H1 (cell line): ENCODE measurements at regions not wholly inside any gene's neighbourhood (a gene's known extent, or its start where the extent isn't known, plus 50 kb on each side); places are given as distances from the start of the nearest gene placed in this dataset.

Source experiments
- CHD1 ChIP-seq: IDR thresholded peaks from 2 replicates; pipeline ENCODE4 v1.6.1; 2012; ENCODE audit warnings: low read depth, low read length, improper control_type of control experiment
- CTBP2 ChIP-seq: IDR thresholded peaks from 2 replicates; pipeline ENCODE4 v1.7.0; 2011; ENCODE audit warnings: borderline replicate concordance, mild to moderate bottlenecking, moderate library complexity, mixed read lengths, low read length; ENCODE audit not compliant: insufficient read depth, insufficient read length
- EP300 ChIP-seq, 2 experiments: IDR thresholded peaks; 1 replicate in 1 of 2; 2 replicates in 1 of 2; pipeline ENCODE4 v1.6.1; 2011 to 2012; ENCODE audit warnings: low read depth in 2 of 2, low read length in 2 of 2, mild to moderate bottlenecking in 2 of 2, borderline replicate concordance in 1 of 2, inconsistent platforms in 1 of 2, moderate library complexity in 1 of 2
- HDAC2 ChIP-seq, 2 experiments: fragments of 300-600 bp in 1 of 2; sonication (generic) in 1 of 2; IDR thresholded peaks; 2 replicates each; pipeline ENCODE4 v1.6.1; 2011 to 2012; ENCODE audit warnings: low read depth in 2 of 2, low read length in 2 of 2, mild to moderate bottlenecking in 2 of 2, moderate library complexity in 2 of 2, borderline replicate concordance in 1 of 2, inconsistent platforms in 1 of 2
- NRF1 ChIP-seq: IDR thresholded peaks from 2 replicates; pipeline ENCODE4 v1.6.1; 2011; ENCODE audit warnings: mild to moderate bottlenecking, low read depth, low read length, improper control_type of control experiment
- RXRA ChIP-seq: IDR thresholded peaks from 2 replicates; pipeline ENCODE4 v1.6.1; 2011; ENCODE audit warnings: low read depth, mild to moderate bottlenecking, low read length, moderate library complexity; ENCODE audit not compliant: insufficient read depth
- SRF ChIP-seq: IDR thresholded peaks from 2 replicates; pipeline ENCODE4 v1.6.1; 2011; ENCODE audit warnings: mild to moderate bottlenecking, low read depth, low read length, moderate library complexity
- TAF7 ChIP-seq: optimal IDR thresholded peaks from 2 replicates; pipeline ENCODE3; 2011; ENCODE audit warnings: low read depth, mild to moderate bottlenecking, inconsistent platforms, low read length, moderate library complexity, borderline replicate concordance
- TBP ChIP-seq: IDR thresholded peaks from 2 replicates; pipeline ENCODE4 v1.6.1; 2011; ENCODE audit warnings: low read depth, low read length, improper control_type of control experiment
- TF ChIP-seq, protein P1 (sequence below): fragments of 300-600 bp; sonication (generic); IDR thresholded peaks from 2 replicates; pipeline ENCODE4 v1.7.1; 2012; ENCODE audit warnings: low read length, moderate library complexity, mild to moderate bottlenecking, inconsistent platforms; ENCODE audit not compliant: insufficient replicate concordance

- TF ChIP-seq HDAC2 (IDR thresholded peaks at IDR 0.05; ENCODE audit: borderline replicate concordance in 1 of 2, low read depth in 2 of 2, low read length in 2 of 2) (no peak), RXRA (no peak), CHD1 (no peak), CTBP2 (no peak), TBP (no peak), TAF7 (no peak), EP300 (IDR thresholded peaks at IDR 0.05; ENCODE audit: borderline replicate concordance in 1 of 2, low read depth in 2 of 2, low read length in 2 of 2) (no peak), SRF (no peak), NRF1 (no peak)
- TF ChIP-seq, protein P1, sequence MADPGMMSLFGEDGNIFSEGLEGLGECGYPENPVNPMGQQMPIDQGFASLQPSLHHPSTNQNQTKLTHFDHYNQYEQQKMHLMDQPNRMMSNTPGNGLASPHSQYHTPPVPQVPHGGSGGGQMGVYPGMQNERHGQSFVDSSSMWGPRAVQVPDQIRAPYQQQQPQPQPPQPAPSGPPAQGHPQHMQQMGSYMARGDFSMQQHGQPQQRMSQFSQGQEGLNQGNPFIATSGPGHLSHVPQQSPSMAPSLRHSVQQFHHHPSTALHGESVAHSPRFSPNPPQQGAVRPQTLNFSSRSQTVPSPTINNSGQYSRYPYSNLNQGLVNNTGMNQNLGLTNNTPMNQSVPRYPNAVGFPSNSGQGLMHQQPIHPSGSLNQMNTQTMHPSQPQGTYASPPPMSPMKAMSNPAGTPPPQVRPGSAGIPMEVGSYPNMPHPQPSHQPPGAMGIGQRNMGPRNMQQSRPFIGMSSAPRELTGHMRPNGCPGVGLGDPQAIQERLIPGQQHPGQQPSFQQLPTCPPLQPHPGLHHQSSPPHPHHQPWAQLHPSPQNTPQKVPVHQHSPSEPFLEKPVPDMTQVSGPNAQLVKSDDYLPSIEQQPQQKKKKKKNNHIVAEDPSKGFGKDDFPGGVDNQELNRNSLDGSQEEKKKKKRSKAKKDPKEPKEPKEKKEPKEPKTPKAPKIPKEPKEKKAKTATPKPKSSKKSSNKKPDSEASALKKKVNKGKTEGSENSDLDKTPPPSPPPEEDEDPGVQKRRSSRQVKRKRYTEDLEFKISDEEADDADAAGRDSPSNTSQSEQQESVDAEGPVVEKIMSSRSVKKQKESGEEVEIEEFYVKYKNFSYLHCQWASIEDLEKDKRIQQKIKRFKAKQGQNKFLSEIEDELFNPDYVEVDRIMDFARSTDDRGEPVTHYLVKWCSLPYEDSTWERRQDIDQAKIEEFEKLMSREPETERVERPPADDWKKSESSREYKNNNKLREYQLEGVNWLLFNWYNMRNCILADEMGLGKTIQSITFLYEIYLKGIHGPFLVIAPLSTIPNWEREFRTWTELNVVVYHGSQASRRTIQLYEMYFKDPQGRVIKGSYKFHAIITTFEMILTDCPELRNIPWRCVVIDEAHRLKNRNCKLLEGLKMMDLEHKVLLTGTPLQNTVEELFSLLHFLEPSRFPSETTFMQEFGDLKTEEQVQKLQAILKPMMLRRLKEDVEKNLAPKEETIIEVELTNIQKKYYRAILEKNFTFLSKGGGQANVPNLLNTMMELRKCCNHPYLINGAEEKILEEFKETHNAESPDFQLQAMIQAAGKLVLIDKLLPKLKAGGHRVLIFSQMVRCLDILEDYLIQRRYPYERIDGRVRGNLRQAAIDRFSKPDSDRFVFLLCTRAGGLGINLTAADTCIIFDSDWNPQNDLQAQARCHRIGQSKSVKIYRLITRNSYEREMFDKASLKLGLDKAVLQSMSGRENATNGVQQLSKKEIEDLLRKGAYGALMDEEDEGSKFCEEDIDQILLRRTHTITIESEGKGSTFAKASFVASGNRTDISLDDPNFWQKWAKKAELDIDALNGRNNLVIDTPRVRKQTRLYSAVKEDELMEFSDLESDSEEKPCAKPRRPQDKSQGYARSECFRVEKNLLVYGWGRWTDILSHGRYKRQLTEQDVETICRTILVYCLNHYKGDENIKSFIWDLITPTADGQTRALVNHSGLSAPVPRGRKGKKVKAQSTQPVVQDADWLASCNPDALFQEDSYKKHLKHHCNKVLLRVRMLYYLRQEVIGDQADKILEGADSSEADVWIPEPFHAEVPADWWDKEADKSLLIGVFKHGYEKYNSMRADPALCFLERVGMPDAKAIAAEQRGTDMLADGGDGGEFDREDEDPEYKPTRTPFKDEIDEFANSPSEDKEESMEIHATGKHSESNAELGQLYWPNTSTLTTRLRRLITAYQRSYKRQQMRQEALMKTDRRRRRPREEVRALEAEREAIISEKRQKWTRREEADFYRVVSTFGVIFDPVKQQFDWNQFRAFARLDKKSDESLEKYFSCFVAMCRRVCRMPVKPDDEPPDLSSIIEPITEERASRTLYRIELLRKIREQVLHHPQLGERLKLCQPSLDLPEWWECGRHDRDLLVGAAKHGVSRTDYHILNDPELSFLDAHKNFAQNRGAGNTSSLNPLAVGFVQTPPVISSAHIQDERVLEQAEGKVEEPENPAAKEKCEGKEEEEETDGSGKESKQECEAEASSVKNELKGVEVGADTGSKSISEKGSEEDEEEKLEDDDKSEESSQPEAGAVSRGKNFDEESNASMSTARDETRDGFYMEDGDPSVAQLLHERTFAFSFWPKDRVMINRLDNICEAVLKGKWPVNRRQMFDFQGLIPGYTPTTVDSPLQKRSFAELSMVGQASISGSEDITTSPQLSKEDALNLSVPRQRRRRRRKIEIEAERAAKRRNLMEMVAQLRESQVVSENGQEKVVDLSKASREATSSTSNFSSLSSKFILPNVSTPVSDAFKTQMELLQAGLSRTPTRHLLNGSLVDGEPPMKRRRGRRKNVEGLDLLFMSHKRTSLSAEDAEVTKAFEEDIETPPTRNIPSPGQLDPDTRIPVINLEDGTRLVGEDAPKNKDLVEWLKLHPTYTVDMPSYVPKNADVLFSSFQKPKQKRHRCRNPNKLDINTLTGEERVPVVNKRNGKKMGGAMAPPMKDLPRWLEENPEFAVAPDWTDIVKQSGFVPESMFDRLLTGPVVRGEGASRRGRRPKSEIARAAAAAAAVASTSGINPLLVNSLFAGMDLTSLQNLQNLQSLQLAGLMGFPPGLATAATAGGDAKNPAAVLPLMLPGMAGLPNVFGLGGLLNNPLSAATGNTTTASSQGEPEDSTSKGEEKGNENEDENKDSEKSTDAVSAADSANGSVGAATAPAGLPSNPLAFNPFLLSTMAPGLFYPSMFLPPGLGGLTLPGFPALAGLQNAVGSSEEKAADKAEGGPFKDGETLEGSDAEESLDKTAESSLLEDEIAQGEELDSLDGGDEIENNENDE: no peak
Observed at GRCh38 chr10:78619115-78619851, 449.5 kb upstream of the ZMIZ1 start (continued).
